SIG-M5 treated with dmso at 0.1 percent for 504 hours (cell line): ENCODE measurements at regions not wholly inside any gene's neighbourhood (a gene's known extent, or its start where the extent isn't known, plus 50 kb on each side); places are given as distances from the start of the nearest gene placed in this dataset.

Source experiments
- DNase-seq: peaks from one replicate; lab custom pipeline; 2025; ENCODE audit not compliant: unreplicated experiment; lab: John Stamatoyannopoulos, UW

GRCh38 chr14:42475289-42475688 is 868.6 kb downstream of the LRFN5 start:
- DNase-seq, result no peak

GRCh38 chr14:42470427-42470719 is 863.7 kb downstream of the LRFN5 start:
- no peak for DNase-seq

GRCh38 chr14:42469637-42470426 is 863.2 kb downstream of the LRFN5 start:
- no peak for DNase-seq

- no peak for DNase-seq
Observed at GRCh38 chr14:42460673-42461072, 854.0 kb downstream of the LRFN5 start.

- DNase-seq, result no peak
Observed at GRCh38 chr14:42459171-42459685, 852.6 kb downstream of the LRFN5 start.

- DNase-seq, result no peak
Observed at GRCh38 chr14:42441615-42442014, 834.9 kb downstream of the LRFN5 start.

- DNase-seq, result peak; percentile 66
Observed at GRCh38 chr14:42437809-42438208, 831.1 kb downstream of the LRFN5 start.

- no peak for DNase-seq
Observed at GRCh38 chr14:42429401-42429800, 822.7 kb downstream of the LRFN5 start.

- peak; percentile 1 for DNase-seq
Observed at GRCh38 chr14:42428996-42429395, 822.3 kb downstream of the LRFN5 start.

GRCh38 chr14:42424501-42424900 is 817.8 kb downstream of the LRFN5 start:
- DNase-seq, result no peak

- DNase-seq, result no peak
Observed at GRCh38 chr14:42421377-42422078, 814.9 kb downstream of the LRFN5 start.

- no peak for DNase-seq
Observed at GRCh38 chr14:42420071-42420470, 813.4 kb downstream of the LRFN5 start.

GRCh38 chr14:42407153-42407552 is 800.5 kb downstream of the LRFN5 start:
- DNase-seq, result no peak

- DNase-seq, result no peak
Observed at GRCh38 chr14:42391146-42391834, 784.6 kb downstream of the LRFN5 start.

- DNase-seq, result no peak
Observed at GRCh38 chr14:42378880-42379279, 772.2 kb downstream of the LRFN5 start.

- no peak for DNase-seq
Observed at GRCh38 chr14:42378274-42378673, 771.6 kb downstream of the LRFN5 start.

GRCh38 chr14:42374332-42374731 is 767.7 kb downstream of the LRFN5 start:
- DNase-seq, result no peak

- DNase-seq, result no peak
Observed at GRCh38 chr14:42370056-42370455, 763.4 kb downstream of the LRFN5 start.

- no peak for DNase-seq
Observed at GRCh38 chr14:42368234-42368633, 761.6 kb downstream of the LRFN5 start.

- no peak for DNase-seq
Observed at GRCh38 chr14:42353315-42353714, 746.6 kb downstream of the LRFN5 start.

- no peak for DNase-seq
Observed at GRCh38 chr14:42335918-42336317, 729.2 kb downstream of the LRFN5 start.

GRCh38 chr14:42334931-42335330 is 728.3 kb downstream of the LRFN5 start:
- no peak for DNase-seq
